GM13977 (cell line): ENCODE measurements at regions not wholly inside any gene's neighbourhood (a gene's known extent, or its start where the extent isn't known, plus 50 kb on each side); places are given as distances from the start of the nearest gene placed in this dataset.

ENCODE experiments used
- DNase-seq: peaks from one replicate; pipeline ENCODE4 v3.0.0; 2012; ENCODE audit warnings: low spot score
- CTCF ChIP-seq: IDR thresholded peaks from 2 replicates; pipeline ENCODE4 v1.5.1; 2012; ENCODE audit warnings: mild to moderate bottlenecking, control low read depth; ENCODE audit not compliant: insufficient read depth; ENCODE audit errors: extremely low read depth, missing control alignments
- in situ Hi-C: fragments of 300-500 bp; cut with MboI; formaldehyde crosslinking; loops from one replicate; pipeline ENCODE4 v1.12.0; 2022; ENCODE audit warnings: low sequenced_read_pairs, low pct_unique_long_range_greater_than_20kb, mixed read lengths, inconsistent platforms; ENCODE audit not compliant: unreplicated experiment

GRCh38 chr7:88484551-88484950, 177.9 kb upstream of the STEAP4 start:
- TF ChIP-seq CTCF = no peak
- in situ Hi-C loops = no loop called here
- no peak for DNase-seq

GRCh38 chr7:88480896-88481295, 174.2 kb upstream of the STEAP4 start:
- DNase-seq = no peak
- TF ChIP-seq CTCF = no peak

GRCh38 chr7:88480271-88480670, 173.6 kb upstream of the STEAP4 start:
- DNase-seq = no peak
- TF ChIP-seq CTCF = no peak
- in situ Hi-C loops = no loop called here

More at GRCh38 chr7:88480896-88481295, 174.2 kb upstream of the STEAP4 start:
- in situ Hi-C loops = no loop called here

- TF ChIP-seq CTCF = no peak
- in situ Hi-C loops = no loop called here
- DNase-seq = no peak
Measured at GRCh38 chr7:88477976-88478375, 171.3 kb upstream of the STEAP4 start.

- no peak for TF ChIP-seq CTCF
- in situ Hi-C loops = no loop called here
- DNase-seq = no peak
Measured at GRCh38 chr7:88465600-88465999, 158.9 kb upstream of the STEAP4 start.

- no peak for TF ChIP-seq CTCF
- in situ Hi-C loops = no loop called here
- DNase-seq = no peak
Measured at GRCh38 chr7:88462799-88463198, 156.1 kb upstream of the STEAP4 start.

- no peak for TF ChIP-seq CTCF
- in situ Hi-C loops = no loop called here
Measured at GRCh38 chr7:88460650-88461049, 154.0 kb upstream of the STEAP4 start.

More at GRCh38 chr7:88460650-88461049, 154.0 kb upstream of the STEAP4 start:
- no peak for DNase-seq
